GM19328 (cell line): ENCODE measurements at regions not wholly inside any gene's neighbourhood (a gene's known extent, or its start where the extent isn't known, plus 50 kb on each side); places are given as distances from the start of the nearest gene placed in this dataset.
A peak's percentile ranks its signal among the peaks of the same experiment; 100 is the strongest.

Source experiments
- ATAC-seq: cut with Tn5 transposase; IDR thresholded peaks from one replicate; pipeline ENCODE4 v1.9.1; 2021; ENCODE audit warnings: mild to moderate bottlenecking, moderate library complexity; ENCODE audit not compliant: unreplicated experiment

- ATAC-seq: no peak
Observed at GRCh38 chr1:191634801-191635508, 523.3 kb upstream of the RGS18 start.

- no peak for ATAC-seq
Observed at GRCh38 chr1:191636345-191636744, 521.9 kb upstream of the RGS18 start.

- ATAC-seq: no peak
Observed at GRCh38 chr1:191641420-191642260, 516.6 kb upstream of the RGS18 start.

- ATAC-seq: no peak
Observed at GRCh38 chr1:191643060-191643459, 515.2 kb upstream of the RGS18 start.

DNA sequence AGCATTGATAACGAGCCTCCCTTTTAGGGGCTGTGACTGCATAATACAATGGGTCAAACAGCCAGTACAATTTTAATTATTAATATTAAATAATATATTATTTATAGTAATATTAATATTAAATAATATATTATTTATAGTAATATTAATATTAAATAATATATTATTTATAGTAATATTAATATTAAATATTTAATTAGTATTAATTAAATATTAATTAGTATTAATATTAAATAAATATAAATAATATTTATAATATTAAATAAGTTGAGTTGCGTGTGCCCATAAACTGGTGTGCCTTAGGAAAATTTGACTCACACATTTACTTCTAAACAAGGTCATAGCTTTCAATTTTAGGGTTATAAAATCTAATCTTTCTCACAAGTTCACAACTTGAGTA lies 509.3 kb upstream of the RGS18 start:
- ATAC-seq: no peak

- no peak for ATAC-seq
Observed at GRCh38 chr1:191662051-191662450, 496.2 kb upstream of the RGS18 start.

DNA sequence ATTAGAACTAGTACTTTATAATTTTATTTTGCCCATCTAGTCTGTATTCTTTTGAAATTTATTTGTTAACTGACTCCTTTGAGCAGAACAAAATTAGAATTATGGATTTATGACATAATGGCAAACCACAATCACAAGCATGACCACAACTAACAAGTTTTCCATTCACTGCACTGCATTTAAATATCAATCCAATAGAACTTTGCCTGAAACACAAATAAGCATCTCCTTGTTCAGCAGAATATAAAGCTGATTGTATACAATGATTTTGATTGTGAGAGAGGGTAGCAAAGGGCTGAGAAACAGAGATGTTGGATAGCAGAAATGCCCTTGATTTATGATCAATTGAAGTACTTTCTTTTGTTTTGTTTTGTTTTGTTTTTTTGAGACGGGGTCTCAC lies 495.5 kb upstream of the RGS18 start:
- ATAC-seq: no peak

DNA sequence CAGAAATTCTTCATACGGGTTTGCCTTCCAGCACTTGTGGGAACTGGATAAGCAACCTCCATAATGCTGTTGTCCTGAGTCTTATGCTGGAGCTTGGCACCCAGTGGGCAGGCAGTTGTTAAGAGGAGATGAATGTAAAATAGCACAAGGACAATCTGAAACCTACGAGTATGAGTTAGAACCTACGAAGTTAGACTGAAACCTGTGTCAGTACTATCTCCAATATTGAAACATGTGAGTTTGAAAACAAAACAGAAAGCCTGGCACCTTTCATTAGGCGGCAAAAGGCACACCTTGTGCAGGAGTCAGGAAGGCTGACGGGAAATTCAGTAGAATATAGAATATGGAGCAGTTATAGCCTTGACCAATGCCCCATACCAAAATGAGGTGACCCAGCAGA lies 489.7 kb upstream of the RGS18 start:
- no peak for ATAC-seq

DNA sequence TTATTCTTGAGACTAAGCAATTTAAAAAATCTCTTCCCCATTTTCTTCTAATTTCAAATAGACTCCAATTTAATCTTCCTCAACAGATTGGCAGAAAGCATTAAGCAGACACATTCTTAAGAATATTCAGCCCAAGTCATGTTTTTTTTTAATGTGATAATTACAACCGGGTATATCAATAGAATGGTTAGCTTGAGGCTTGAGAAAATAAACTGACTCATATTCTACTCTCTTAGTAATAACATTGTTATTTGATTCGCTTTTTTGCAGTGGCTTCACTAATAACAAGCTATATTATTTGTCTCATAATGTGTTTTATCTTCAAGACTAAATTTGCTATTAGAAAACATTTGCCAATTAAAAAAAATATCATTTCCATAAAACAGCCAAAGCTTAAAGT lies 488.6 kb upstream of the RGS18 start:
- no peak for ATAC-seq

DNA sequence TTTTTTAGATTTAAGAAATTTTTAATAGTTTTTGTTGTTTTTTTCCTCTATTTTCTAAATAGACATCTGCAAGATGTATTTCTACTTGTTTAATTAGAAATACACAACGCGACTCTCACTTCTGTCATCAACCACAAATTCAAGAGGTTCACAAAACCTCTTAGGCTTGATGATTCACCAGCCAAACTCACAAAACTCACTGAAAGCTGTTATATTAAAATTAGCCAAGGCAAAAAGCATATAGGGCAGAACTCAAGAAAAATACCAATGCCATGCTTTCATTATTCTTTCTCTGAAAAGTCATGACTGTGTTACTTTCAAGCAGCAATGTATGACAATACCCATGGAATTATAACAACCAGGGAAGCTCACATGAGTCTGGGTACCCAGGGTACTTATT lies 487.0 kb upstream of the RGS18 start:
- no peak for ATAC-seq

DNA sequence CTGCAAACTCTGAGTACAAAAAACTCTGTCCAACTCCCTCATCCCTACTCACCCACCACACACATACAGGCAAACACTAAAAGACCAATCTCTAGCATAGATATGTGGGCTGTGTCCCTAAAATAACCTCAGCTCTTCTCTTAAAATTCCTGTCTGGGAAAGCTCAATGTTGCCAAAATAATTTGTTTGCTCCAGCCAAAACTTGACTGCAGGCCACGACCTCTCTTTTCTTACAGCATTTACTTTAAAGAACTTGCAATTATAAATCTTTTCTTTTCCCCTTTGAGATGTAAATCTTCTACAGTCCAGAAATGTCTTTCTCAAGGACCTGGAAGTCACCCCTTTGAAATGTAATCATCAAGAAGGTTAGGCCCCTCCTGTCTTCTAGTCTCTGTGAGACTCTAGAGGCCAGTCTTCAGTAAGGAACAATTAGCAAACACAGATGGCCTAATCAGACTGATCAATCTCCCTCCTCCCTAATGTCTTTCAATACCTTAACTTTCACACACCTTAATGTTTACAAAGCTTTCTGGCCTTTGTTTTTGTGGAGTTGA lies 483.6 kb upstream of the RGS18 start:
- no peak for ATAC-seq

DNA sequence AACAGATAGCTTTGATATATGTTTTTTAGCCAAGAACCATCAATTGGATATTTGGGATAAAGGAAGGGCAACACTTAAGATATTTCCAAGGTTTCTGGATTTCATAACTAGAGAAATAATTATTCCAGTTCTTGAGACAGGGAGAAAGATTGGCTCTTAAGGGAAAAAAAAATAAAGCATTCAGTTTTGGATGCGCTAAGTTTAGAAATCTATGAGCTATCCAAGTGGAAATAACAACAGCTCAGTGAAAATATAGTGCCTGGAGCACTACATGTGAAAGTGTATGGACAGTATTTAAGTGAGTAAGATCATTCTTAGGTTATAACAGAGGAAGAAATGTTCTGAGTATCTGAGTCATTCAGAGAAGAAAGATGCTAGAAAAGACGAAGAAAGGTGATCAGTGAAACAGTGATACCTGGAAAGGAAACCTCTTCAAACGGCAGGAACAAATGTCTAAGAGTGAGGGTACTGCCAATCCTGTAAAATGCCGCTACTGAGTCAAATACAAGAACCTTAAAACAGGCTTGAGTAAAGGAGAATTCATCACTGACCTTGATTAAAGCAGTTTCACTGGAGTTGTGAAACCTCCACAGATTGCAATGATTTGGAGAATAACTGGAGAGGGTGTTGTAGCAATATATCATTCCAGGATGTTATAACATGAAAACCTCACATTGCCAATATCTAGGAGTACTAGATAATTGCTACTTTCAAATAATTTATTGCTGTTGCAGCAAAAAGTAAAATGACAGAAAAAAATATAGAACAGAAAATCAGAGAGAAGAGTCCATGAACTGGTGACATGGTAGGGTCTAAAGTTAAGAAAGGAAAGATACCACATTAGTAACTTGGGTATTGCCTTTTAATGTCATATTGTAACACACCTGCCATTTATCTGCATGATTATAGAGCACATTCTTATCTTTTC lies 482.1 kb upstream of the RGS18 start:
- ATAC-seq: no peak

GRCh38 chr1:191685669-191686068 lies 472.6 kb upstream of the RGS18 start:
- no peak for ATAC-seq

DNA sequence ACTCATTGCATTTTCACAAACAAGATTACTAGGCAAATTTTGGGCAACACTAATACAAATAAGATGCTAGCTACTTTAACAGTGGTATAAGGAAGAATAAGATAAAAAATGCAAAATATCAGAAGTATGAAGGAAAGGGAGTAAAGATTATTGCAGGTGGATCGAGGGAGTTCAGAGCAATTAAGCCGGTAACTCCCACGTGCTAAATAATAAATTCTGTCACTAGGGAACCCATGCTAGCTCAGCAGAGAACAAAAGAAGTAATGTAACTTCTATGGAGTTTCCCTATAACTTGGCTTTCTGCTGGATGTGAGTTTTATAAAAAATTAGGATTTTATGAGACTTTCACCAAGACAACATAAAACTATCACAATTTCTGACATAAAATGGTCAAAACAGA lies 470.5 kb upstream of the RGS18 start:
- no peak for ATAC-seq

DNA sequence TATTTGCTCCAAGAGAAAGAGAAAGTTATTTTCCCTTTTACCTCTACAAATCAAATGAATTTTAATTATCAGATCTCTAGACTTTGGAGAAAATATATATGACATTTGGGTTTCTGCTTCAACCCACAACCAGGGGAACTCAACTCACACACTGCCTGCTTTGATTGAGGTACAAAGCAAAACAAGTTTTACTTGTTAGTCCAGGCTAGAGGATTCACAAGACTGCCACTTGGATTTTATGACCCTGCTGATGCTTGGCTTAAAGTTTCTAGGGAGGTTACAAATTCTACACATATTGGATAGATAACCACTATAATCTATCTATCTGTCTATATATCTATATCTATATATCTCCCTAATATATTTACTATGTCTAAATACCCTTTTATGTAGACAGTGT lies 467.3 kb upstream of the RGS18 start:
- ATAC-seq: no peak

DNA sequence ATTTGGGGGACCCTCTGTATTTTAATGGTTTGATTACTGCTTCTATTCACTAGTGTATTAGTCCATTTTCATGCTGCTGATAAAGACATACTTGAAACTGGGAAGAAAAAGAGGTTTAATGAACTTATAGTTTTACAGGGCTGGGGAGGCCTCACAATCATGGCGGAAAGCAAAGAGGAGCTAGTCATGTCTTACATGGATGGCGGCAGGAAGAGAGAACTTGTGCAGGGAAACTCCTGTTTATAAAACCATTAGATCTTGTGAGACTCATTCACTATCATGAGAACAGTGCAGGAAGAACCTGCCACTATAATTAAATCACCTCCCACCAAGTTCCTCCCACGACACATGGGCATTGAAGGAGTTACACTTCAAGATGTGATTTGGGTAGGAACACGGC lies 464.5 kb upstream of the RGS18 start:
- ATAC-seq: no peak

DNA sequence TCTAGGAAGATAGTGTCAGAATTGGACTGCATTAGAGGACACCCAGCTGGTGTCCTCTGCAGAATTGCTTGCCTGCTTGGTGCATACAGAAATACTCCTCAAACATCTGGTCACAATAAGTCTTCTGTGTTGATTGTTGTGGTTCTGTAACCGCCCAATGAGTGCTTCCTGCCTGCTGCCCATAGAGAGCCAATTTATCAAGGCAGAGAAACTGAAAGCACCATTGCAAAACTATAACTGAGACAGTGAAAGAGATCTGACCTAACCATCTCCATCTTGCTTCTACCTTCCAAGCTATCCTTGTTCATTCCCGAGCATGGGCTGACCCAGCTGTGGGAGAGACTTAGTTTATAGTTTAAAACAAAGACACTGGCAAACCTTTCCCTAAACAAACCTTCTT lies 462.4 kb upstream of the RGS18 start:
- ATAC-seq: peak; percentile 66

- ATAC-seq: no peak
Observed at GRCh38 chr1:191696354-191696753, 461.9 kb upstream of the RGS18 start.

- ATAC-seq: no peak
Observed at GRCh38 chr1:191697556-191697955, 460.7 kb upstream of the RGS18 start.

GRCh38 chr1:191698246-191698645 lies 460.0 kb upstream of the RGS18 start:
- ATAC-seq: no peak

GRCh38 chr1:191699343-191699742 lies 458.9 kb upstream of the RGS18 start:
- no peak for ATAC-seq
